Lower leg skin (tissue), 4 donors: ENCODE measurements at regions not wholly inside any gene's neighbourhood (a gene's known extent, or its start where the extent isn't known, plus 50 kb on each side); places are given as distances from the start of the nearest gene placed in this dataset.

Source experiments
- DNase-seq, 2 donors: peaks; one replicate each; pipeline ENCODE4 v3.0.0-alpha.2; 2019; ENCODE audit warnings: low spot score in 2 of 2
- H3K4me3 ChIP-seq: fragments of 200-600 bp; sonication (generic); 2 replicates; pipeline ENCODE4 v1.5.1; 2017; ENCODE audit warnings: mild to moderate bottlenecking, low read depth; ENCODE audit not compliant: poor library complexity, severe bottlenecking
- POLR2A ChIP-seq, 2 donors: fragments of 450-650 bp; IDR thresholded peaks; one replicate each; pipeline ENCODE4 v1.6.1; 2016 to 2017; ENCODE audit warnings: antibody characterized with exemption in 2 of 2, mild to moderate bottlenecking in 1 of 2, moderate library complexity in 1 of 2
- WGBS, 2 donors: methylation state at CpG; one replicate each; pipeline ENCODE4 v1.1.5; 2018; 5-methylcytosine and 5-hydroxymethylcytosine counted together
- intact Hi-C: fragments of 100-400 bp; cut with DNase I; formaldehyde crosslinking; loops from one replicate; pipeline ENCODE4 v1.15.0; 2023; ENCODE audit warnings: low total_unique reads
- TF ChIP-seq, protein P1 (sequence below), 3 donors: fragments of 450-650 bp; IDR thresholded peaks; one replicate each; pipeline ENCODE4 v1.5.1; 2016; ENCODE audit warnings: antibody characterized with exemption in 3 of 3, mild to moderate bottlenecking in 3 of 3, moderate library complexity in 2 of 3

DNA sequence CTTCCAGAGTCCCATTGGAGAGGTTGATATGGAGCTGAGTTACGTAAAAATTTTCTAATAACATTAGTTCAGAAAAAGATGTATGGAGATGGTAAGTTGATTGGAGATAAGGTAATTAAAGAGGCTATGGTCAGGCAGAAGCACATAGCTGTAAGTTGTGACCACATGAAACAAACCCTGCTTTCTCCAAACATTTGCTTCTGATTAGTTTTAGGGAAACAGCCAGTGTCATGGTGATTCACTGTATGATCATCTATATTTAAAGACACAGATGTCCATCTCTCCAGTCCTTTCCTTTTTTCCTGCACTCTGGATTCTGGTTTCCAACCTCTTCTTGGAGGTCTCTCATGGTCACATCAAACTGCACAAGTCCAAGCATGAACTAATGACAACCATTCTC is 1550.8 kb upstream of the PIK3C3 start:
- no peak overlapping the region for H3K4me3 ChIP-seq
- TF ChIP-seq POLR2A (IDR thresholded peaks at IDR 0.05): no peak
- TF ChIP-seq, protein P1, sequence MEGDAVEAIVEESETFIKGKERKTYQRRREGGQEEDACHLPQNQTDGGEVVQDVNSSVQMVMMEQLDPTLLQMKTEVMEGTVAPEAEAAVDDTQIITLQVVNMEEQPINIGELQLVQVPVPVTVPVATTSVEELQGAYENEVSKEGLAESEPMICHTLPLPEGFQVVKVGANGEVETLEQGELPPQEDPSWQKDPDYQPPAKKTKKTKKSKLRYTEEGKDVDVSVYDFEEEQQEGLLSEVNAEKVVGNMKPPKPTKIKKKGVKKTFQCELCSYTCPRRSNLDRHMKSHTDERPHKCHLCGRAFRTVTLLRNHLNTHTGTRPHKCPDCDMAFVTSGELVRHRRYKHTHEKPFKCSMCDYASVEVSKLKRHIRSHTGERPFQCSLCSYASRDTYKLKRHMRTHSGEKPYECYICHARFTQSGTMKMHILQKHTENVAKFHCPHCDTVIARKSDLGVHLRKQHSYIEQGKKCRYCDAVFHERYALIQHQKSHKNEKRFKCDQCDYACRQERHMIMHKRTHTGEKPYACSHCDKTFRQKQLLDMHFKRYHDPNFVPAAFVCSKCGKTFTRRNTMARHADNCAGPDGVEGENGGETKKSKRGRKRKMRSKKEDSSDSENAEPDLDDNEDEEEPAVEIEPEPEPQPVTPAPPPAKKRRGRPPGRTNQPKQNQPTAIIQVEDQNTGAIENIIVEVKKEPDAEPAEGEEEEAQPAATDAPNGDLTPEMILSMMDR (IDR thresholded peaks at IDR 0.05): no peak
- intact Hi-C loops: no loop called here
- DNase-seq: no peak
- WGBS, 2 donors: 83 to 92% methylated on average over 1 of the region's 1 CpG

DNA sequence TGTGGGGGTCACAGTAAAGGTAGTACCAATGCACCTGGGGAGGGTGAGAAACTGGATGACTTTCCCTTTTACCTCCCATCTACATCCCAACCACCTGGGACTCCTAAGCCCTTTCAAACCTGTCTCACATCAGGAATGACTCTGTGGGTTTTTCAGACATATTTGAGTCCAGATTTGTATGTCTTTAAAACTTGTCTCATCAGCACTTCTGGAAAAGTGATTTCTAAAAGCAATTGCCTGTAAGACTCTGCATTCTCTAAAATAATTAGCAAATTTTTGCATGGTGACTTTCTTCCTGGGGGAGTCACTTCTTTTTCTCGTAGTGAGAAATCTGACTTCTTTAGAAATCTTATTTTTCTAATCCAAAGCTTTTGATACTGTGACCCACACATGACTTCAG is 1553.0 kb upstream of the PIK3C3 start:
- intact Hi-C loops: no loop called here
- no peak overlapping the region for H3K4me3 ChIP-seq
- no peak for DNase-seq
- no peak for TF ChIP-seq POLR2A (IDR thresholded peaks at IDR 0.05)
- TF ChIP-seq, protein P1 (IDR thresholded peaks at IDR 0.05): no peak
- WGBS, 2 donors: 62 to 69% methylated on average over 1 of the region's 1 CpG

DNA sequence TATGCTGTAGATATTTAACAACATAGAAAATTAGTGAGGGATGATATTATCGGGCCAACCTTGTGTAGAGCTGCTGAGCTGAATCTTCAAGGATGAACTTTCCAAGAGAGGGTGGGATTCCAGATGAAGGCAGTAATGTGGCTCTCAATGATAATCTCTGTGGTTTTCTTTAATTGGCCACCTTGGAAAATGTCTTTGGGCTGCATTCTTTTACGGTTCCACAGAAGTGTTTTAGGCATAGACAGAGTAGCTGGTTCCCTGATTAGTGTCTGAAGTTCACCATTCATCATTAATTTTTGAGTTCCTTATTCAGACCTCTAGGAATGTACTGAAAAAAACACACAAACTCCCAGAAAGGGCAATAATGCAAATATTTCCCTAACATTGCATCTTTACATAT is 1566.9 kb upstream of the PIK3C3 start:
- no peak for DNase-seq
- no peak overlapping the region for H3K4me3 ChIP-seq
- intact Hi-C loops: no loop called here
- 78 to 85% methylated on average over 2 of the region's 2 CpGs for WGBS, 2 donors
- TF ChIP-seq, protein P1 (IDR thresholded peaks at IDR 0.05): no peak
- TF ChIP-seq POLR2A (IDR thresholded peaks at IDR 0.05): no peak

DNA sequence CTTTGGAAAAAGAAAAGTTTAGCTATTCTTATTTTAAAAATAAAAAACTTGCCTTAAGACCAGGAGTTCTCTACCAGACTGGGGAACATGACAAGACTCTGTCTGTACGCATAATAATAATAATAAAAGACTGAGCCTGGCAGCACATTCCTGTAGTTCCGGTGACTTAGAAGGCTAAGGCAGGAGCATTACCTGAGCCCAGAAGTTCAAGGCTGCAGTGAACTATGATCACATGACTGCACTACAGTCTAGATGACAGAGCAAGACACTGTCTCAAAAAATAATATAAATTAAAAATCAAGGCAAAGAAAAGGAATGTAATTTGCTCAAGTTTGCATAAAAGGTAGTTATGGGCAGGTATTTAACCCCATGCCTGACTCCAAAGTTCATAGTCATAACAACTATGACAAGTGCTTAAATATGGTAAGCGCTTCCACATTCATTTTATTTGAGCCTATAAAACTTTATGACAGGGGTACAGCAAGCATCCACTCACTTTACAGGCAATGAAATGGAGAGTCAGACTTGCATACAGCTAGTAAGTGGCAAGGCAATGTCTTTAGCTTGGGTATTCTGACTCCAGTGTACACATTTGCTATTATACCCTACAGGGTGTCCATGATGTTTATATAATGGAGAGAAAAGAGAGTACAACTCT is 1567.8 kb upstream of the PIK3C3 start:
- TF ChIP-seq POLR2A (IDR thresholded peaks at IDR 0.05): no peak
- TF ChIP-seq, protein P1 (IDR thresholded peaks at IDR 0.05): no peak
- WGBS, 2 donors: 88 to 97% methylated on average over 3 of the region's 3 CpGs
- H3K4me3 ChIP-seq: no peak overlapping the region
- intact Hi-C loops: no loop called here
- DNase-seq: no peak

DNA sequence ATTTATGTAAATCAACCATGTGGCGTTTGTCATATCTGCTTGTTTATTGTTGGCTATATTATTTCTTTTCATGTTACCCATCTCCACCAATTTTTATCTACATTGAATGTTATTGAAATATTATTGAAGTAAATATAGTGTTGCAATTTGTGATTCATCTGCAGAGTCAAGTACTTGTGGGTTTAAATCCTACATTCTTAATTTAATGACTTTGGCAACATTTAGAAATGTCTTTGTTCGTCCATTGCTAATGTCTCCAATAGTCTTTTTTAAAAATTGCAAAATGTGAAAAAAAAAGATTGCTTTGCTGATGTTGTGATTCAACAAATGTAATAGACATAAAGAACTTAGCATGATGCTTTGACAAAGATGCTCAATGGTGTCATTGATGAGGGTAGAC is 1572.8 kb upstream of the PIK3C3 start:
- intact Hi-C loops: no loop called here
- H3K4me3 ChIP-seq: no peak overlapping the region
- 63 to 73% methylated on average over 2 of the region's 2 CpGs for WGBS, 2 donors
- no peak for DNase-seq
- TF ChIP-seq, protein P1 (IDR thresholded peaks at IDR 0.05): no peak
- TF ChIP-seq POLR2A (IDR thresholded peaks at IDR 0.05): no peak
